ENCODE measurements at regions not wholly inside any gene's neighbourhood (a gene's known extent, or its start where the extent isn't known, plus 50 kb on each side); places are given as distances from the start of the nearest gene placed in this dataset.

- CTCF ChIA-PET (ENCODE audit: partially characterized antibody), result interaction anchor here (0.6 kb wide), 1 partner anchor 8 kb away, joined by 3 read pairs; no protein-coding TSS in a partner anchor
- H3K14ac ChIP-seq (ENCODE audit: insufficient read length), result no peak overlapping the region
- no peaks in the 10 kb centered on the region for H3K36me3 ChIP-seq (ENCODE audit: control insufficient read depth in 2 of 4, insufficient read depth in 4 of 4, low read length in 3 of 4)
- no peaks in the 10 kb centered on the region for H3K79me1 ChIP-seq (ENCODE audit: low read depth, low read length)
- peaks cover 0 to 2% (median 0%) of the 10 kb centered on the region in 4 experiments; a peak in 1 of 7 replicates for H3K27me3 ChIP-seq (replicated peaks in 1 of 4; ENCODE audit: control insufficient read depth in 3 of 4, extremely low read depth in 1 of 4, insufficient read depth in 3 of 4, low read length in 3 of 4)
- no peak overlapping the region for H3K23ac ChIP-seq (ENCODE audit: insufficient read length)
- POLR2A ChIA-PET (ENCODE audit: partially characterized antibody), result no interaction called here
- H3K56ac ChIP-seq (replicated peaks; ENCODE audit: insufficient read length, low read depth, low read length), result no peak overlapping the region
- H3K4me2 ChIP-seq (ENCODE audit: insufficient read depth in 1 of 2, low read depth in 2 of 2, low read length in 2 of 2), result no peak overlapping the region
- no peak overlapping the region for H4K5ac ChIP-seq (ENCODE audit: insufficient read length, low read depth, low read length)
- H4K20me1 ChIP-seq (replicated peaks in 1 of 2; ENCODE audit: control insufficient read depth in 1 of 2, insufficient read depth in 2 of 2, low read length in 2 of 2), result no peaks in the 10 kb centered on the region
- no peak overlapping the region; the same call in 1 of the 2 replicates for H4K8ac ChIP-seq (ENCODE audit: extremely low read depth, insufficient read depth, low read length)
- FAIRE-seq (peak; percentile 19), DNase-seq (ENCODE audit: low read depth in 1 of 2, low spot score in 2 of 2) (no peak)
- H3K4ac ChIP-seq (replicated peaks; ENCODE audit: insufficient read length, low read depth, low read length), result no peak overlapping the region
- H3K79me2 ChIP-seq (ENCODE audit: control insufficient read depth in 1 of 2, insufficient read depth in 2 of 2, low read length in 2 of 2), result no peaks in the 10 kb centered on the region
- H3K23me2 ChIP-seq (ENCODE audit: low read depth, low read length), result no peaks in the 10 kb centered on the region
- 88% methylated on average over 4 of the region's 4 CpGs; no CpG with 5 or more reads in 1 of the 2 experiments for WGBS, 2 experiments (ENCODE audit: extremely low coverage in 1 of 2, insufficient coverage in 1 of 2, insufficient read length in 1 of 2, insufficient replicate concordance in 2 of 2, low coverage in 1 of 2, low lambda C conversion rate in 2 of 2, missing lambda C conversion rate in 1 of 2)
- no peak overlapping the region for H4K91ac ChIP-seq (replicated peaks; ENCODE audit: insufficient read length, low read length)
- H2AK5ac ChIP-seq (ENCODE audit: low read depth, low read length), result no peak overlapping the region
- H2BK12ac ChIP-seq (ENCODE audit: low read depth, low read length), result no peak overlapping the region
- peaks cover 0 to under 1% (median under 1%) of the 10 kb centered on the region in 4 experiments; a peak in 2 of 7 replicates for H3K4me1 ChIP-seq (replicated peaks in 1 of 4; ENCODE audit: control insufficient read depth in 3 of 4, insufficient read depth in 4 of 4, low read length in 3 of 4)
- no peak overlapping the region for H3K9ac ChIP-seq (replicated peaks in 1 of 4; ENCODE audit: extremely low read depth in 1 of 4, low read depth in 3 of 4, low read length in 3 of 4)
- H3K9me3 ChIP-seq (ENCODE audit: insufficient read depth in 2 of 2, low read depth in 1 of 2, low read length in 1 of 2), result no peaks in the 10 kb centered on the region; a peak in 1 of 4 replicates
- H3K18ac ChIP-seq (ENCODE audit: extremely low read depth, low read length), result no peak overlapping the region
- no peak overlapping the region for H2AFZ ChIP-seq (ENCODE audit: low read length)
- H3K27ac ChIP-seq (ENCODE audit: low read depth, low read length), result no peak overlapping the region
- H3K4me3 ChIP-seq (ENCODE audit: extremely low read depth in 1 of 4, insufficient read depth in 2 of 4, low read depth in 3 of 4, low read length in 4 of 4), result no peak overlapping the region
- TF ChIP-seq TEAD4 (IDR thresholded peaks at IDR 0.05; ENCODE audit: low read depth, low read length) (peak; percentile 81), RNF2 (IDR thresholded peaks at IDR 0.05; ENCODE audit: borderline replicate concordance, low read depth, low read length, missing control alignments, poor library complexity, severe bottlenecking) (no peak)
- no peak overlapping the region for H2BK15ac ChIP-seq (ENCODE audit: low read length)
- H2BK20ac ChIP-seq (ENCODE audit: low read length), result no peak overlapping the region
- H2BK5ac ChIP-seq (ENCODE audit: low read depth, low read length), result no peak overlapping the region
- no peak overlapping the region for H2BK120ac ChIP-seq (replicated peaks; ENCODE audit: low read depth, low read length)
These were observed 230.1 kb downstream of the ANAPC1 start for GRCh38 chr2:111653913-111654312.

Measured in H1 (cell line).